ENCODE measurements at regions not wholly inside any gene's neighbourhood (a gene's known extent, or its start where the extent isn't known, plus 50 kb on each side); places are given as distances from the start of the nearest gene placed in this dataset.
A peak's percentile ranks its signal among the peaks of the same experiment; 100 is the strongest.

- DNase-seq (ENCODE audit: low read depth in 4 of 4, low spot score in 2 of 4) = no peak
Observed at GRCh38 chr1:67558449-67559193, 126.4 kb upstream of the GADD45A start.

- no peak for DNase-seq (ENCODE audit: low read depth in 4 of 4, low spot score in 2 of 4)
Observed at GRCh38 chr1:67559222-67559700, 125.7 kb upstream of the GADD45A start.

GRCh38 chr1:67560580-67561255, 124.3 kb upstream of the GADD45A start:
- no peak for DNase-seq (ENCODE audit: low read depth in 4 of 4, low spot score in 2 of 4)

GRCh38 chr1:67561704-67562113, 123.3 kb upstream of the GADD45A start:
- DNase-seq (ENCODE audit: low read depth in 4 of 4, low spot score in 2 of 4) = peak in 3 of 4 donors; percentile 51 to 73 (median 57)

- DNase-seq (ENCODE audit: low read depth in 4 of 4, low spot score in 2 of 4) = no peak
Observed at GRCh38 chr1:67563684-67564083, 121.3 kb upstream of the GADD45A start.

- no peak for DNase-seq (ENCODE audit: low read depth in 4 of 4, low spot score in 2 of 4)
Observed at GRCh38 chr1:67564193-67564592, 120.8 kb upstream of the GADD45A start.

GRCh38 chr1:67566803-67567377, 118.1 kb upstream of the GADD45A start:
- no peak for DNase-seq (ENCODE audit: low read depth in 4 of 4, low spot score in 2 of 4)

- DNase-seq (ENCODE audit: low read depth in 4 of 4, low spot score in 2 of 4) = no peak
Observed at GRCh38 chr1:67570486-67571143, 114.4 kb upstream of the GADD45A start.

GRCh38 chr1:67571406-67571805, 113.6 kb upstream of the GADD45A start:
- no peak for DNase-seq (ENCODE audit: low read depth in 4 of 4, low spot score in 2 of 4)

GRCh38 chr1:67571901-67572593, 113.0 kb upstream of the GADD45A start:
- no peak for DNase-seq (ENCODE audit: low read depth in 4 of 4, low spot score in 2 of 4)

GRCh38 chr1:67572594-67573221, 112.3 kb upstream of the GADD45A start:
- no peak for DNase-seq (ENCODE audit: low read depth in 4 of 4, low spot score in 2 of 4)

- DNase-seq (ENCODE audit: low read depth in 4 of 4, low spot score in 2 of 4) = no peak
Observed at GRCh38 chr1:67573311-67573872, 111.6 kb upstream of the GADD45A start.

GRCh38 chr1:67574221-67574620, 110.8 kb upstream of the GADD45A start:
- no peak for DNase-seq (ENCODE audit: low read depth in 4 of 4, low spot score in 2 of 4)

GRCh38 chr1:67575861-67576260, 109.1 kb upstream of the GADD45A start:
- DNase-seq (ENCODE audit: low read depth in 4 of 4, low spot score in 2 of 4) = no peak

- DNase-seq (ENCODE audit: low read depth in 4 of 4, low spot score in 2 of 4) = no peak
Observed at GRCh38 chr1:67576474-67576873, 108.5 kb upstream of the GADD45A start.

GRCh38 chr1:67577646-67578045, 107.4 kb upstream of the GADD45A start:
- no peak for DNase-seq (ENCODE audit: low read depth in 4 of 4, low spot score in 2 of 4)

GRCh38 chr1:67578397-67579020, 106.5 kb upstream of the GADD45A start:
- DNase-seq (ENCODE audit: low read depth in 4 of 4, low spot score in 2 of 4) = no peak

GRCh38 chr1:67579623-67580394, 105.2 kb upstream of the GADD45A start:
- DNase-seq (ENCODE audit: low read depth in 4 of 4, low spot score in 2 of 4) = no peak

Measured in left renal cortex interstitium (tissue), 4 donors.